Ovary (tissue), 3 donors: ENCODE measurements at regions not wholly inside any gene's neighbourhood (a gene's known extent, or its start where the extent isn't known, plus 50 kb on each side); places are given as distances from the start of the nearest gene placed in this dataset.

Experiments
- CTCF ChIP-seq, 3 donors: fragments of 450-650 bp in 2 of 3; fragments of 200-600 bp in 1 of 3; IDR thresholded peaks; one replicate each; pipeline versions ENCODE4 v1.5.1 to v1.8.0; 2016 to 2022; ENCODE audit warnings: antibody characterized with exemption in 3 of 3, mild to moderate bottlenecking in 1 of 3
- POLR2A ChIP-seq: fragments of 450-650 bp; IDR thresholded peaks from one replicate; pipeline ENCODE4 v1.6.1; 2017; ENCODE audit warnings: antibody characterized with exemption, mild to moderate bottlenecking, moderate library complexity
- donor health status: DM: no; HTN: no; CAD: no.

- no peak for TF ChIP-seq CTCF (IDR thresholded peaks at IDR 0.05)
- no peak for TF ChIP-seq POLR2A
Observed at GRCh38 chr20:50442512-50442911, 67.7 kb upstream of the PTPN1 start.
